Parathyroid adenoma (tissue), 2 donors: ENCODE measurements at regions not wholly inside any gene's neighbourhood (a gene's known extent, or its start where the extent isn't known, plus 50 kb on each side); places are given as distances from the start of the nearest gene placed in this dataset.

Experiments used
- H2AFZ ChIP-seq: fragments of 300-600 bp; sonication (generic); one replicate; pipeline ENCODE4 v1.7.0; 2017; ENCODE audit warnings: antibody characterized with exemption, mild to moderate bottlenecking
- H3K27ac ChIP-seq: fragments of 300-600 bp; sonication (generic); one replicate; pipeline ENCODE4 v1.7.0; 2017
- H3K27me3 ChIP-seq: fragments of 300-600 bp; sonication (generic); one replicate; pipeline ENCODE4 v1.7.0; 2017; ENCODE audit warnings: low read length; ENCODE audit not compliant: control insufficient read depth, insufficient read depth
- H3K36me3 ChIP-seq: fragments of 300-600 bp; sonication (generic); one replicate; pipeline ENCODE4 v1.7.0; 2017; ENCODE audit warnings: low read length; ENCODE audit not compliant: control insufficient read depth, insufficient read depth
- H3K4me1 ChIP-seq: fragments of 300-600 bp; sonication (generic); one replicate; pipeline ENCODE4 v1.7.0; 2017; ENCODE audit warnings: control low read depth
- H3K4me2 ChIP-seq: fragments of 300-600 bp; sonication (generic); one replicate; pipeline ENCODE4 v1.7.0; 2017; ENCODE audit warnings: low read length
- H3K4me3 ChIP-seq: fragments of 300-600 bp; sonication (generic); one replicate; pipeline ENCODE4 v1.7.0; 2017; ENCODE audit warnings: low read depth, low read length
- H3K79me2 ChIP-seq: fragments of 300-600 bp; sonication (generic); one replicate; pipeline ENCODE4 v1.7.0; 2017; ENCODE audit warnings: control low read depth
- H3K9ac ChIP-seq: fragments of 300-600 bp; sonication (generic); one replicate; pipeline ENCODE4 v1.7.0; 2017; ENCODE audit warnings: mild to moderate bottlenecking
- H3K9me3 ChIP-seq: fragments of 300-600 bp; sonication (generic); one replicate; pipeline ENCODE4 v1.7.0; 2017; ENCODE audit warnings: low read length; ENCODE audit not compliant: control insufficient read depth
- TF ChIP-seq, protein P1 (sequence below): fragments of 300-600 bp; sonication (generic); IDR thresholded peaks from one replicate; pipeline ENCODE4 v1.7.0; 2017; ENCODE audit warnings: antibody characterized with exemption, mild to moderate bottlenecking
- donor health status: primary hyperparathyroidism.

GRCh38 chr11:122172352-122173073 is 56.5 kb upstream of the BLID start:
- TF ChIP-seq, protein P1, sequence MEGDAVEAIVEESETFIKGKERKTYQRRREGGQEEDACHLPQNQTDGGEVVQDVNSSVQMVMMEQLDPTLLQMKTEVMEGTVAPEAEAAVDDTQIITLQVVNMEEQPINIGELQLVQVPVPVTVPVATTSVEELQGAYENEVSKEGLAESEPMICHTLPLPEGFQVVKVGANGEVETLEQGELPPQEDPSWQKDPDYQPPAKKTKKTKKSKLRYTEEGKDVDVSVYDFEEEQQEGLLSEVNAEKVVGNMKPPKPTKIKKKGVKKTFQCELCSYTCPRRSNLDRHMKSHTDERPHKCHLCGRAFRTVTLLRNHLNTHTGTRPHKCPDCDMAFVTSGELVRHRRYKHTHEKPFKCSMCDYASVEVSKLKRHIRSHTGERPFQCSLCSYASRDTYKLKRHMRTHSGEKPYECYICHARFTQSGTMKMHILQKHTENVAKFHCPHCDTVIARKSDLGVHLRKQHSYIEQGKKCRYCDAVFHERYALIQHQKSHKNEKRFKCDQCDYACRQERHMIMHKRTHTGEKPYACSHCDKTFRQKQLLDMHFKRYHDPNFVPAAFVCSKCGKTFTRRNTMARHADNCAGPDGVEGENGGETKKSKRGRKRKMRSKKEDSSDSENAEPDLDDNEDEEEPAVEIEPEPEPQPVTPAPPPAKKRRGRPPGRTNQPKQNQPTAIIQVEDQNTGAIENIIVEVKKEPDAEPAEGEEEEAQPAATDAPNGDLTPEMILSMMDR: no peak
- no peaks in the 10 kb centered on the region for H3K36me3 ChIP-seq
- no peak overlapping the region for H2AFZ ChIP-seq
- no peak overlapping the region for H3K27ac ChIP-seq
- no peaks in the 10 kb centered on the region for H3K27me3 ChIP-seq
- peaks cover 4% of the 10 kb centered on the region for H3K79me2 ChIP-seq
- H3K9me3 ChIP-seq: no peaks in the 10 kb centered on the region
- no peak overlapping the region for H3K4me2 ChIP-seq
- no peak overlapping the region for H3K9ac ChIP-seq
- no peaks in the 10 kb centered on the region for H3K4me1 ChIP-seq
- H3K4me3 ChIP-seq: no peak overlapping the region

- no peak overlapping the region for H3K27ac ChIP-seq
Observed at GRCh38 chr11:122170815-122171475, 54.9 kb upstream of the BLID start.

DNA sequence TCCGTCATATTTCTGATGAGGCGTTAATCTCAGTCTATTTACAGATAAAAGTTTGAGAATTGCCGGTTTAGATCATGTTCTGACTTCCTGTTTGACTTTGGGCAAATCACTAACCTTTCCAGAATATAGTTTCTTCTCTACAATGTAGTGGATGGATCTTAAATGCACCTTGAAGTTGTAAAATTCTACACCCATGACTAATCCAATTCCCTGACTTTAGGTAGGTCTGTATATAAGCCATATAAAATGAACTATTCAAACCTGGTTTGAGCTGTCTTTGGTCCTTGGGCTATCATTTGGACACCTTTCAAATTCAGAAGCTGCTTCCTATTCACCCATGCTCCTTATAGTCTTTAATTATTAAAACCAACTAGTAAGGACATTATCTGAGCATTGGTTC is 52.2 kb upstream of the BLID start:
- Histone ChIP-seq H3K4me2 (no peak overlapping the region), H3K4me3 (no peak overlapping the region), H3K4me1 (no peaks in the 10 kb centered on the region), H3K9me3 (no peaks in the 10 kb centered on the region), H3K36me3 (no peaks in the 10 kb centered on the region), H2AFZ (no peak overlapping the region), H3K9ac (no peak overlapping the region), H3K27ac (no peak overlapping the region), H3K79me2 (peaks cover 4% of the 10 kb centered on the region), H3K27me3 (no peaks in the 10 kb centered on the region)
- TF ChIP-seq, protein P1: no peak

More at GRCh38 chr11:122170815-122171475, 54.9 kb upstream of the BLID start:
- Histone ChIP-seq H2AFZ (no peak overlapping the region), H3K4me3 (no peak overlapping the region), H3K9me3 (no peaks in the 10 kb centered on the region), H3K27me3 (no peaks in the 10 kb centered on the region), H3K9ac (no peak overlapping the region), H3K4me2 (no peak overlapping the region), H3K4me1 (no peaks in the 10 kb centered on the region), H3K36me3 (no peaks in the 10 kb centered on the region), H3K79me2 (peaks cover 4% of the 10 kb centered on the region)
- TF ChIP-seq, protein P1: no peak

DNA sequence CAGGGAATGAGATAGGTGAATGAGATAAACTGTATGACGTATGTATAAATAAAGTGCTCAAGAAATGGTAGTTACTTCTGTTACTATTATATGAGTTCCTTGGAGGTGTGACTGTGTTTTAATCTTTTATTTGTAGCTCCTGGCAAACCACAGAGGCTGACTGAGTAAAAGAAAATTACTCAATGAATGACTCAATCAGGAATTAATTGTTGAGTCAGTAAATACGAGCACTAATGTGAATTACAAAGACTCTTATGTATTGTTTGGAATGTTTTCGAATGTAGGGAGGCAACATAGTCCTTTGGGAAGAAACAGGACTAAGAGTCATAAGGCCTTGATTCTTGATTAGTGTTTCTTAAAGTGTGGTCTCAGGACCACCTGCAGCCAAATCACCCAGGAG is 51.1 kb upstream of the BLID start:
- no peak overlapping the region for H3K4me3 ChIP-seq
- no peaks in the 10 kb centered on the region for H3K27me3 ChIP-seq
- H3K4me2 ChIP-seq: no peak overlapping the region
- TF ChIP-seq, protein P1: no peak
- H2AFZ ChIP-seq: no peak overlapping the region
- H3K9ac ChIP-seq: no peak overlapping the region
- no peak overlapping the region for H3K27ac ChIP-seq
- no peaks in the 10 kb centered on the region for H3K36me3 ChIP-seq
- no peaks in the 10 kb centered on the region for H3K4me1 ChIP-seq
- no peaks in the 10 kb centered on the region for H3K9me3 ChIP-seq
- peaks cover 2% of the 10 kb centered on the region for H3K79me2 ChIP-seq
